ENCODE measurements at regions not wholly inside any gene's neighbourhood (a gene's known extent, or its start where the extent isn't known, plus 50 kb on each side); places are given as distances from the start of the nearest gene placed in this dataset.

- CTCF ChIA-PET = no interaction called here
- TF ChIP-seq ZNF404 (tag by site-specific recombination; IDR thresholded peaks at IDR 0.05) (no peak), ZNF768 (tag by site-specific recombination; IDR thresholded peaks at IDR 0.05) (no peak), ZNF184 (tag by site-specific recombination; IDR thresholded peaks at IDR 0.05) (no peak), ZNF211 (tag by site-specific recombination; IDR thresholded peaks at IDR 0.05; ENCODE audit: low read depth) (no peak), ZNF114 (tag by site-specific recombination; IDR thresholded peaks at IDR 0.05) (no peak)
- Histone ChIP-seq H3K4me3 (ENCODE audit: low read depth, low read length) (no peak overlapping the region), H3K4me1 (ENCODE audit: control insufficient read depth, insufficient read depth, low read length) (no peaks in the 10 kb centered on the region), H3K36me3 (ENCODE audit: control insufficient read depth in 2 of 2, insufficient read depth in 1 of 2, low read length in 2 of 2) (no peaks in the 10 kb centered on the region), H3K27ac (ENCODE audit: extremely low read depth, low read depth, low read length) (no peak overlapping the region), H3K9me3 (ENCODE audit: control insufficient read depth, insufficient read depth, low read depth, low read length) (no peaks in the 10 kb centered on the region)
- POLR2A ChIA-PET = no interaction called here
Measured at GRCh38 chr5:13331585-13331984, 612.9 kb downstream of the DNAH5 start.

GRCh38 chr5:13328316-13328715 lies 616.2 kb downstream of the DNAH5 start:
- POLR2A ChIA-PET = no interaction called here
- CTCF ChIA-PET = no interaction called here
- Histone ChIP-seq H3K4me1 (ENCODE audit: control insufficient read depth, insufficient read depth, low read length) (no peaks in the 10 kb centered on the region), H3K9me3 (ENCODE audit: control insufficient read depth, insufficient read depth, low read depth, low read length) (no peaks in the 10 kb centered on the region), H3K36me3 (ENCODE audit: control insufficient read depth in 2 of 2, insufficient read depth in 1 of 2, low read length in 2 of 2) (no peaks in the 10 kb centered on the region), H3K27ac (ENCODE audit: extremely low read depth, low read depth, low read length) (no peak overlapping the region), H3K4me3 (ENCODE audit: low read depth, low read length) (no peak overlapping the region)
- no peak for TF ChIP-seq ZNF514 (tag by site-specific recombination; IDR thresholded peaks at IDR 0.05)
- no peak for TF ChIP-seq ZNF830 (tag by site-specific recombination; IDR thresholded peaks at IDR 0.05; ENCODE audit: low read depth)
- no peak for TF ChIP-seq ZNF544 (tag by site-specific recombination; IDR thresholded peaks at IDR 0.05)
- no peak for TF ChIP-seq TSHZ1 (tag by site-specific recombination; IDR thresholded peaks at IDR 0.05; ENCODE audit: borderline replicate concordance)
- no peak for TF ChIP-seq ZNF211 (tag by site-specific recombination; IDR thresholded peaks at IDR 0.05; ENCODE audit: low read depth)
- no peak for TF ChIP-seq ZNF302 (tag by site-specific recombination; IDR thresholded peaks at IDR 0.05; ENCODE audit: low read depth)
- TF ChIP-seq ZNF350 (tag by site-specific recombination; IDR thresholded peaks at IDR 0.05) = no peak
- no peak for TF ChIP-seq ZNF580 (tag by site-specific recombination; IDR thresholded peaks at IDR 0.05)
- no peak for TF ChIP-seq ZNF654 (tag by site-specific recombination; IDR thresholded peaks at IDR 0.05; ENCODE audit: low read depth)
- no peak for TF ChIP-seq ZNF10 (tag by site-specific recombination; IDR thresholded peaks at IDR 0.05)
- no peak for TF ChIP-seq ZNF548 (tag by site-specific recombination; IDR thresholded peaks at IDR 0.05)

GRCh38 chr5:13325765-13326164 lies 618.7 kb downstream of the DNAH5 start:
- no peaks in the 10 kb centered on the region for H3K4me1 ChIP-seq (ENCODE audit: control insufficient read depth, insufficient read depth, low read length)
- ChIA-PET POLR2A (no interaction called here), CTCF (no interaction called here)
- no peak overlapping the region for H3K27ac ChIP-seq (ENCODE audit: extremely low read depth, low read depth, low read length)
- no peaks in the 10 kb centered on the region for H3K36me3 ChIP-seq (ENCODE audit: control insufficient read depth in 2 of 2, insufficient read depth in 1 of 2, low read length in 2 of 2)
- TF ChIP-seq ZNF311 (tag by site-specific recombination; IDR thresholded peaks at IDR 0.05; ENCODE audit: borderline replicate concordance) = no peak
- TF ChIP-seq ZSCAN4 (tag by site-specific recombination; IDR thresholded peaks at IDR 0.05) = no peak
- TF ChIP-seq ZFP37 (tag by site-specific recombination; IDR thresholded peaks at IDR 0.05) = no peak
- TF ChIP-seq PRDM6 (tag by site-specific recombination; IDR thresholded peaks at IDR 0.05) = no peak
- TF ChIP-seq ZNF626 (tag by site-specific recombination; IDR thresholded peaks at IDR 0.05) = no peak
- H3K4me3 ChIP-seq (ENCODE audit: low read depth, low read length) = no peak overlapping the region
- no peaks in the 10 kb centered on the region for H3K9me3 ChIP-seq (ENCODE audit: control insufficient read depth, insufficient read depth, low read depth, low read length)
